ENCODE measurements at regions not wholly inside any gene's neighbourhood (a gene's known extent, or its start where the extent isn't known, plus 50 kb on each side); places are given as distances from the start of the nearest gene placed in this dataset.

GRCh38 chr20:24318569-24319352 is 150.7 kb upstream of the SYNDIG1 start:
- Histone ChIP-seq H3K9ac (ENCODE audit: low read depth in 1 of 2, low read length in 2 of 2) (no peak overlapping the region), H3K4me1 (ENCODE audit: control insufficient read depth in 1 of 2, insufficient read depth in 2 of 2, low read length in 2 of 2) (no peaks in the 10 kb centered on the region), H3K9me3 (ENCODE audit: control insufficient read depth in 1 of 2, low read length in 2 of 2) (no peaks in the 10 kb centered on the region), H3K36me3 (ENCODE audit: control insufficient read depth in 1 of 2, insufficient read depth in 2 of 2, low read length in 2 of 2) (no peaks in the 10 kb centered on the region), H3K27ac (ENCODE audit: low read depth, low read length) (no peak overlapping the region), H3K4me3 (ENCODE audit: low read depth in 1 of 2, low read length in 2 of 2) (no peak overlapping the region), H3K27me3 (ENCODE audit: control insufficient read depth in 1 of 2, insufficient read depth in 2 of 2, low read length in 2 of 2) (no peaks in the 10 kb centered on the region)

- H3K27me3 ChIP-seq (ENCODE audit: control insufficient read depth in 1 of 2, insufficient read depth in 2 of 2, low read length in 2 of 2) = no peaks in the 10 kb centered on the region
- no peak overlapping the region for H3K9ac ChIP-seq (ENCODE audit: low read depth in 1 of 2, low read length in 2 of 2)
- no peak overlapping the region for H3K4me3 ChIP-seq (ENCODE audit: low read depth in 1 of 2, low read length in 2 of 2)
- H3K36me3 ChIP-seq (ENCODE audit: control insufficient read depth in 1 of 2, insufficient read depth in 2 of 2, low read length in 2 of 2) = no peaks in the 10 kb centered on the region
- no peak overlapping the region for H3K27ac ChIP-seq (ENCODE audit: low read depth, low read length)
- H3K9me3 ChIP-seq (ENCODE audit: control insufficient read depth in 1 of 2, low read length in 2 of 2) = no peaks in the 10 kb centered on the region
- no peaks in the 10 kb centered on the region for H3K4me1 ChIP-seq (ENCODE audit: control insufficient read depth in 1 of 2, insufficient read depth in 2 of 2, low read length in 2 of 2)
Observed at GRCh38 chr20:24317224-24317623, 152.2 kb upstream of the SYNDIG1 start.

GRCh38 chr20:24316731-24317130 is 152.7 kb upstream of the SYNDIG1 start:
- Histone ChIP-seq H3K9ac (ENCODE audit: low read depth in 1 of 2, low read length in 2 of 2) (no peak overlapping the region), H3K36me3 (ENCODE audit: control insufficient read depth in 1 of 2, insufficient read depth in 2 of 2, low read length in 2 of 2) (no peaks in the 10 kb centered on the region), H3K9me3 (ENCODE audit: control insufficient read depth in 1 of 2, low read length in 2 of 2) (no peaks in the 10 kb centered on the region), H3K27ac (ENCODE audit: low read depth, low read length) (no peak overlapping the region), H3K4me1 (ENCODE audit: control insufficient read depth in 1 of 2, insufficient read depth in 2 of 2, low read length in 2 of 2) (no peaks in the 10 kb centered on the region), H3K4me3 (ENCODE audit: low read depth in 1 of 2, low read length in 2 of 2) (no peak overlapping the region), H3K27me3 (ENCODE audit: control insufficient read depth in 1 of 2, insufficient read depth in 2 of 2, low read length in 2 of 2) (no peaks in the 10 kb centered on the region)

- no peaks in the 10 kb centered on the region for H3K4me1 ChIP-seq (ENCODE audit: control insufficient read depth in 1 of 2, insufficient read depth in 2 of 2, low read length in 2 of 2)
- H3K36me3 ChIP-seq (ENCODE audit: control insufficient read depth in 1 of 2, insufficient read depth in 2 of 2, low read length in 2 of 2) = no peaks in the 10 kb centered on the region
- no peaks in the 10 kb centered on the region for H3K9me3 ChIP-seq (ENCODE audit: control insufficient read depth in 1 of 2, low read length in 2 of 2)
- no peak overlapping the region for H3K9ac ChIP-seq (ENCODE audit: low read depth in 1 of 2, low read length in 2 of 2)
- no peaks in the 10 kb centered on the region for H3K27me3 ChIP-seq (ENCODE audit: control insufficient read depth in 1 of 2, insufficient read depth in 2 of 2, low read length in 2 of 2)
- H3K27ac ChIP-seq (ENCODE audit: low read depth, low read length) = no peak overlapping the region
- H3K4me3 ChIP-seq (ENCODE audit: low read depth in 1 of 2, low read length in 2 of 2) = no peak overlapping the region
Observed at GRCh38 chr20:24314053-24314452, 155.4 kb upstream of the SYNDIG1 start.

GRCh38 chr20:24309596-24309995 is 159.8 kb upstream of the SYNDIG1 start:
- H3K36me3 ChIP-seq (ENCODE audit: control insufficient read depth in 1 of 2, insufficient read depth in 2 of 2, low read length in 2 of 2) = no peaks in the 10 kb centered on the region
- no peaks in the 10 kb centered on the region for H3K4me1 ChIP-seq (ENCODE audit: control insufficient read depth in 1 of 2, insufficient read depth in 2 of 2, low read length in 2 of 2)
- no peak overlapping the region for H3K9ac ChIP-seq (ENCODE audit: low read depth in 1 of 2, low read length in 2 of 2)
- H3K9me3 ChIP-seq (ENCODE audit: control insufficient read depth in 1 of 2, low read length in 2 of 2) = no peaks in the 10 kb centered on the region
- no peak overlapping the region for H3K4me3 ChIP-seq (ENCODE audit: low read depth in 1 of 2, low read length in 2 of 2)
- H3K27ac ChIP-seq (ENCODE audit: low read depth, low read length) = no peak overlapping the region
- no peaks in the 10 kb centered on the region for H3K27me3 ChIP-seq (ENCODE audit: control insufficient read depth in 1 of 2, insufficient read depth in 2 of 2, low read length in 2 of 2)

- H3K4me3 ChIP-seq (ENCODE audit: low read depth in 1 of 2, low read length in 2 of 2) = no peak overlapping the region
- no peaks in the 10 kb centered on the region for H3K36me3 ChIP-seq (ENCODE audit: control insufficient read depth in 1 of 2, insufficient read depth in 2 of 2, low read length in 2 of 2)
- no peaks in the 10 kb centered on the region for H3K4me1 ChIP-seq (ENCODE audit: control insufficient read depth in 1 of 2, insufficient read depth in 2 of 2, low read length in 2 of 2)
- H3K27ac ChIP-seq (ENCODE audit: low read depth, low read length) = no peak overlapping the region
- H3K27me3 ChIP-seq (ENCODE audit: control insufficient read depth in 1 of 2, insufficient read depth in 2 of 2, low read length in 2 of 2) = no peaks in the 10 kb centered on the region
- no peak overlapping the region for H3K9ac ChIP-seq (ENCODE audit: low read depth in 1 of 2, low read length in 2 of 2)
- H3K9me3 ChIP-seq (ENCODE audit: control insufficient read depth in 1 of 2, low read length in 2 of 2) = no peaks in the 10 kb centered on the region
Observed at GRCh38 chr20:24305371-24305770, 164.1 kb upstream of the SYNDIG1 start.

GRCh38 chr20:24304291-24304690 is 165.1 kb upstream of the SYNDIG1 start:
- no peak overlapping the region for H3K4me3 ChIP-seq (ENCODE audit: low read depth in 1 of 2, low read length in 2 of 2)
- H3K4me1 ChIP-seq (ENCODE audit: control insufficient read depth in 1 of 2, insufficient read depth in 2 of 2, low read length in 2 of 2) = no peaks in the 10 kb centered on the region
- H3K27me3 ChIP-seq (ENCODE audit: control insufficient read depth in 1 of 2, insufficient read depth in 2 of 2, low read length in 2 of 2) = no peaks in the 10 kb centered on the region
- H3K36me3 ChIP-seq (ENCODE audit: control insufficient read depth in 1 of 2, insufficient read depth in 2 of 2, low read length in 2 of 2) = no peaks in the 10 kb centered on the region
- no peaks in the 10 kb centered on the region for H3K9me3 ChIP-seq (ENCODE audit: control insufficient read depth in 1 of 2, low read length in 2 of 2)
- H3K27ac ChIP-seq (ENCODE audit: low read depth, low read length) = no peak overlapping the region
- no peak overlapping the region for H3K9ac ChIP-seq (ENCODE audit: low read depth in 1 of 2, low read length in 2 of 2)

- H3K9ac ChIP-seq (ENCODE audit: low read depth in 1 of 2, low read length in 2 of 2) = no peak overlapping the region
- no peaks in the 10 kb centered on the region for H3K27me3 ChIP-seq (ENCODE audit: control insufficient read depth in 1 of 2, insufficient read depth in 2 of 2, low read length in 2 of 2)
- H3K4me1 ChIP-seq (ENCODE audit: control insufficient read depth in 1 of 2, insufficient read depth in 2 of 2, low read length in 2 of 2) = no peaks in the 10 kb centered on the region
- no peaks in the 10 kb centered on the region for H3K9me3 ChIP-seq (ENCODE audit: control insufficient read depth in 1 of 2, low read length in 2 of 2)
- H3K36me3 ChIP-seq (ENCODE audit: control insufficient read depth in 1 of 2, insufficient read depth in 2 of 2, low read length in 2 of 2) = no peaks in the 10 kb centered on the region
- no peak overlapping the region for H3K27ac ChIP-seq (ENCODE audit: low read depth, low read length)
- no peak overlapping the region for H3K4me3 ChIP-seq (ENCODE audit: low read depth in 1 of 2, low read length in 2 of 2)
Observed at GRCh38 chr20:24303393-24304170, 165.8 kb upstream of the SYNDIG1 start.

- Histone ChIP-seq H3K27ac (ENCODE audit: low read depth, low read length) (no peak overlapping the region), H3K9ac (ENCODE audit: low read depth in 1 of 2, low read length in 2 of 2) (no peak overlapping the region)
Observed at GRCh38 chr20:24297993-24298392, 171.4 kb upstream of the SYNDIG1 start.

GRCh38 chr20:24296477-24297261 is 172.8 kb upstream of the SYNDIG1 start:
- no peaks in the 10 kb centered on the region for H3K9me3 ChIP-seq (ENCODE audit: control insufficient read depth in 1 of 2, low read length in 2 of 2)
- no peaks in the 10 kb centered on the region for H3K4me1 ChIP-seq (ENCODE audit: control insufficient read depth in 1 of 2, insufficient read depth in 2 of 2, low read length in 2 of 2)
- H3K4me3 ChIP-seq (ENCODE audit: low read depth in 1 of 2, low read length in 2 of 2) = no peak overlapping the region
- no peak overlapping the region for H3K9ac ChIP-seq (ENCODE audit: low read depth in 1 of 2, low read length in 2 of 2)
- H3K36me3 ChIP-seq (ENCODE audit: control insufficient read depth in 1 of 2, insufficient read depth in 2 of 2, low read length in 2 of 2) = no peaks in the 10 kb centered on the region
- no peaks in the 10 kb centered on the region for H3K27me3 ChIP-seq (ENCODE audit: control insufficient read depth in 1 of 2, insufficient read depth in 2 of 2, low read length in 2 of 2)
- H3K27ac ChIP-seq (ENCODE audit: low read depth, low read length) = no peak overlapping the region

More at GRCh38 chr20:24297993-24298392, 171.4 kb upstream of the SYNDIG1 start:
- Histone ChIP-seq H3K36me3 (ENCODE audit: control insufficient read depth in 1 of 2, insufficient read depth in 2 of 2, low read length in 2 of 2) (no peaks in the 10 kb centered on the region), H3K9me3 (ENCODE audit: control insufficient read depth in 1 of 2, low read length in 2 of 2) (no peaks in the 10 kb centered on the region), H3K4me1 (ENCODE audit: control insufficient read depth in 1 of 2, insufficient read depth in 2 of 2, low read length in 2 of 2) (no peaks in the 10 kb centered on the region), H3K27me3 (ENCODE audit: control insufficient read depth in 1 of 2, insufficient read depth in 2 of 2, low read length in 2 of 2) (no peaks in the 10 kb centered on the region), H3K4me3 (ENCODE audit: low read depth in 1 of 2, low read length in 2 of 2) (no peak overlapping the region)

Measured in duodenal mucosa (tissue), 2 donors.